Renal cortex interstitium (tissue), 11 donors: ENCODE measurements at regions not wholly inside any gene's neighbourhood (a gene's known extent, or its start where the extent isn't known, plus 50 kb on each side); places are given as distances from the start of the nearest gene placed in this dataset.
"Not testable (repeated sequence)": the region's sequence is repeated elsewhere in the genome, so short reads cannot be mapped to it uniquely, and the experiment has no call there.

Experiments
- DNase-seq, 11 donors: peaks; one replicate each; pipeline ENCODE4 v3.0.0-alpha.2; 2013; ENCODE audit warnings: low read depth in 9 of 11, low spot score in 4 of 11; ENCODE audit errors: extremely low read depth in 1 of 11

GRCh38 chr1:149336082-149336481 is 138.8 kb upstream of the NBPF19 start:
- not testable (repeated sequence) for DNase-seq

- DNase-seq, result not testable (repeated sequence)
These were observed 136.6 kb upstream of the NBPF19 start for GRCh38 chr1:149338221-149338691.

- not testable (repeated sequence) for DNase-seq
These were observed 136.1 kb upstream of the NBPF19 start for GRCh38 chr1:149338698-149339097.

GRCh38 chr1:149349448-149349847 is 125.4 kb upstream of the NBPF19 start:
- not testable (repeated sequence) for DNase-seq

- not testable (repeated sequence) for DNase-seq
These were observed 122.6 kb upstream of the NBPF19 start for GRCh38 chr1:149352205-149352604.

GRCh38 chr1:149354579-149354978 is 120.3 kb upstream of the NBPF19 start:
- not testable (repeated sequence) for DNase-seq

GRCh38 chr1:149355748-149356147 is 119.1 kb upstream of the NBPF19 start:
- DNase-seq, result not testable (repeated sequence)

- not testable (repeated sequence) for DNase-seq
These were observed 118.7 kb upstream of the NBPF19 start for GRCh38 chr1:149356152-149356551.

GRCh38 chr1:149360351-149360750 is 114.5 kb upstream of the NBPF19 start:
- not testable (repeated sequence) for DNase-seq

- DNase-seq, result not testable (repeated sequence)
These were observed 113.5 kb upstream of the NBPF19 start for GRCh38 chr1:149361310-149361709.

- DNase-seq, result not testable (repeated sequence)
These were observed 110.5 kb upstream of the NBPF19 start for GRCh38 chr1:149364188-149364981.

- not testable (repeated sequence) for DNase-seq
These were observed 108.4 kb upstream of the NBPF19 start for GRCh38 chr1:149366402-149366801.

GRCh38 chr1:149367472-149368044 is 107.3 kb upstream of the NBPF19 start:
- DNase-seq, result not testable (repeated sequence)

GRCh38 chr1:149368337-149368736 is 106.5 kb upstream of the NBPF19 start:
- DNase-seq, result not testable (repeated sequence)

- not testable (repeated sequence) for DNase-seq
These were observed 105.8 kb upstream of the NBPF19 start for GRCh38 chr1:149369081-149369480.

GRCh38 chr1:149371955-149372354 is 102.9 kb upstream of the NBPF19 start:
- DNase-seq, result not testable (repeated sequence)

GRCh38 chr1:149378462-149378861 is 96.4 kb upstream of the NBPF19 start:
- not testable (repeated sequence) for DNase-seq

- DNase-seq, result peak in 9 of 11 donors; percentile 31 to 61 (median 45)
These were observed 84.5 kb upstream of the NBPF19 start for GRCh38 chr1:149390173-149390926.

GRCh38 chr1:149390931-149391330 is 83.9 kb upstream of the NBPF19 start:
- not testable (repeated sequence) for DNase-seq

GRCh38 chr1:149395802-149396201 is 79.0 kb upstream of the NBPF19 start:
- DNase-seq, result not testable (repeated sequence)
